HepG2 (cell line): ENCODE measurements at regions not wholly inside any gene's neighbourhood (a gene's known extent, or its start where the extent isn't known, plus 50 kb on each side); places are given as distances from the start of the nearest gene placed in this dataset.

ENCODE experiments used
- ATAC-seq: fragments of 200-7000 bp; cut with Tn5 transposase; 3 replicates; pipeline ENCODE4 v1.9.1; 2020; ENCODE audit warnings: mild to moderate bottlenecking, moderate library complexity
- BruUV-seq: library from RNA; stranded (reverse); fragments of 400-500 nt; replicated peaks from 2 replicates; lab custom pipeline; 2021; lab: Mats Ljungman, UMichigan
- CTCF ChIA-PET: fragments of 300-600 bp; formaldehyde crosslinking; extraction: SDS; loops from one replicate; lab custom pipeline; 2021; ENCODE audit warnings: low total read pairs, inconsistent platforms, low intra/inter-chr PET ratio; lab: Yijun Ruan, JAX
- POLR2A ChIA-PET: fragments of 350-600 bp; sonication (Branson Sonifier 250); formaldehyde crosslinking; loops from one replicate; lab custom pipeline; 2020; ENCODE audit warnings: antibody characterized with exemption, inconsistent platforms; lab: Yijun Ruan, JAX
- DNase-seq: peaks from one replicate; pipeline ENCODE4 v3.0.0-alpha.2; 2015; ENCODE audit warnings: low spot score
- FAIRE-seq: peaks from 3 replicates; lab custom pipeline; 2011; peaks lifted over from hg19 to GRCh38; lab: Jason Lieb, UNC
- H2AFZ ChIP-seq: one replicate; pipeline ENCODE4 v1.6.1; 2011; ENCODE audit warnings: low read length, inconsistent platforms
- H3K27ac ChIP-seq: fragments of 300-600 bp; 3 replicates; pipeline ENCODE4 v1.8.0; 2011; ENCODE audit warnings: mixed run types, mild to moderate bottlenecking, mixed read lengths, low read length, inconsistent platforms; ENCODE audit not compliant: insufficient read depth; ENCODE audit errors: extremely low read length
- H3K27me3 ChIP-seq, 2 experiments: fragments of 200-600 bp in 1 of 2; 2 replicates in 1 of 2; 3 replicates in 1 of 2; pipeline versions ENCODE4 v1.6.0 to v1.8.0; 2011; ENCODE audit warnings: low read length in 2 of 2, mild to moderate bottlenecking in 2 of 2, moderate library complexity in 2 of 2, inconsistent platforms in 1 of 2; ENCODE audit not compliant: insufficient read depth in 2 of 2, control insufficient read depth in 1 of 2
- H3K36me3 ChIP-seq, 2 experiments: fragments of 200-600 bp in 1 of 2; replicated peaks in 1 of 2; 2 replicates in 1 of 2; 3 replicates in 1 of 2; pipeline versions ENCODE4 v1.5.1 to v1.8.0; 2011; ENCODE audit warnings: low read length in 2 of 2, inconsistent platforms in 1 of 2; ENCODE audit not compliant: insufficient read depth in 2 of 2, control insufficient read depth in 1 of 2
- H3K4me1 ChIP-seq: 2 replicates; pipeline ENCODE4 v1.5.1; 2012; ENCODE audit warnings: low read length, inconsistent platforms; ENCODE audit not compliant: insufficient read depth
- H3K4me2 ChIP-seq: 2 replicates; pipeline ENCODE4 v1.6.0; 2011; ENCODE audit warnings: low read depth, low read length, inconsistent platforms
- H3K4me3 ChIP-seq, 3 experiments: fragments of 200-600 bp in 1 of 3; sonication (generic), shearing (Covaris generic) in 1 of 3; replicated peaks in 1 of 3; 2 replicates each; pipeline ENCODE4 v1.5.1; 2011 to 2016; ENCODE audit warnings: low read length in 3 of 3, inconsistent platforms in 2 of 3, low read depth in 2 of 3, mild to moderate bottlenecking in 2 of 3, control low read depth in 1 of 3, mixed read lengths in 1 of 3; ENCODE audit not compliant: insufficient read depth in 1 of 3
- H3K79me2 ChIP-seq: one replicate; pipeline ENCODE4 v1.6.1; 2011; ENCODE audit warnings: low read length, inconsistent platforms; ENCODE audit not compliant: insufficient read depth
- H3K9ac ChIP-seq: 2 replicates; pipeline ENCODE4 v1.6.0; 2011; ENCODE audit warnings: mild to moderate bottlenecking, low read depth, low read length, inconsistent platforms; ENCODE audit not compliant: insufficient read depth
- H3K9me3 ChIP-seq: 2 replicates; pipeline ENCODE4 v1.5.1; 2012; ENCODE audit warnings: mild to moderate bottlenecking, low read length
- H4K20me1 ChIP-seq: 2 replicates; pipeline ENCODE4 v1.6.0; 2011; ENCODE audit warnings: inconsistent platforms, mild to moderate bottlenecking, low read length, moderate library complexity; ENCODE audit not compliant: insufficient read depth
- ATF6 ChIP-seq: sonication (generic); formaldehyde crosslinking; conservative IDR thresholded peaks from 2 replicates; pipeline ENCODE4 v1.4.0; 2020; ENCODE audit warnings: missing genetic modification reagents
- LCORL ChIP-seq, 2 experiments: fragments of 450-650 bp in 1 of 2; sonication (generic) in 1 of 2; formaldehyde crosslinking in 1 of 2; IDR thresholded peaks; 2 replicates each; pipeline versions ENCODE4 v1.5.0 to v1.6.1; 2017 to 2020; ENCODE audit warnings: antibody characterized with exemption in 1 of 2, missing genetic modification reagents in 1 of 2
- NONO ChIP-seq, 2 experiments: fragments of 450-650 bp in 1 of 2; sonication (generic) in 1 of 2; formaldehyde crosslinking in 1 of 2; IDR thresholded peaks in 1 of 2; conservative IDR thresholded peaks in 1 of 2; 2 replicates each; pipeline versions ENCODE4 v1.6.1 to v1.8.0; 2017 to 2022; ENCODE audit warnings: mild to moderate bottlenecking in 1 of 2, missing genetic modification reagents in 1 of 2, moderate library complexity in 1 of 2
- NR2F2 ChIP-seq: IDR thresholded peaks from 2 replicates; pipeline ENCODE4 v1.6.1; 2012; ENCODE audit warnings: low read depth, inconsistent platforms, borderline replicate concordance
- SIX4 ChIP-seq: sonication (generic); formaldehyde crosslinking; IDR thresholded peaks from 2 replicates; pipeline ENCODE4 v1.4.0; 2020; ENCODE audit warnings: missing genetic modification reagents
- TSC22D2 ChIP-seq: sonication (generic); formaldehyde crosslinking; IDR thresholded peaks from 2 replicates; pipeline ENCODE4 v1.5.1; 2020; ENCODE audit warnings: missing genetic modification reagents, mild to moderate bottlenecking, borderline replicate concordance
- ZFY ChIP-seq: sonication (generic); formaldehyde crosslinking; IDR thresholded peaks from 2 replicates; pipeline ENCODE4 v1.4.0; 2020; ENCODE audit warnings: missing genetic modification reagents
- ZNF619 ChIP-seq: sonication (generic); formaldehyde crosslinking; IDR thresholded peaks from 2 replicates; pipeline ENCODE4 v1.4.0; 2020; ENCODE audit warnings: mild to moderate bottlenecking, missing genetic modification reagents
- ZSCAN31 ChIP-seq: sonication (generic); formaldehyde crosslinking; IDR thresholded peaks from 2 replicates; pipeline ENCODE4 v1.5.0; 2020; ENCODE audit warnings: low read depth, mild to moderate bottlenecking, missing genetic modification reagents
- WGBS: methylation state at CpG from one replicate; pipeline ENCODE4 v1.1.6; 2017; ENCODE audit warnings: low lambda C conversion rate; 5-methylcytosine and 5-hydroxymethylcytosine counted together
- in situ Hi-C: cut with HindIII; loops from 2 replicates; pipeline ENCODE4 v1.10.0; 2017; ENCODE audit warnings: low pct_unique_long_range_greater_than_20kb; ENCODE audit not compliant: extremely low pct_ligation_motif_present
- intact Hi-C: fragments of 100-400 bp; cut with micrococcal nuclease; formaldehyde crosslinking; loops from one replicate; pipeline ENCODE4 v1.10.0; 2022; ENCODE audit not compliant: unreplicated experiment

GRCh38 chr4:185885604-185886003, 73.6 kb upstream of the SORBS2 start:
- Histone ChIP-seq H3K36me3 (no peaks in the 10 kb centered on the region), H3K9ac (no peak overlapping the region), H2AFZ (no peak overlapping the region), H3K4me1 (peaks cover 9% of the 10 kb centered on the region), H3K4me3 (no peak overlapping the region), H3K79me2 (no peaks in the 10 kb centered on the region), H4K20me1 (no peaks in the 10 kb centered on the region), H3K27ac (no peak overlapping the region), H3K27me3 (peaks cover 0 to 2% of the 10 kb centered on the region in 2 experiments; a peak in 2 of 5 replicates), H3K9me3 (peaks cover 13% of the 10 kb centered on the region), H3K4me2 (no peak overlapping the region)
- BruUV-seq, result no TSS peak
- DNase-seq (no peak), ATAC-seq (no peak), FAIRE-seq (no peak)
- in situ Hi-C loops (no loop called here), intact Hi-C loops (no loop called here)
- TF ChIP-seq LCORL (IDR thresholded peaks at IDR 0.05) (no peak), LCORL (CRISPR knock-in tag; IDR thresholded peaks at IDR 0.05) (no peak), NR2F2 (no peak), ZFY (CRISPR knock-in tag) (no peak), TSC22D2 (CRISPR knock-in tag) (no peak), NONO (IDR thresholded peaks at IDR 0.05) (no peak), NONO (CRISPR knock-in tag; conservative IDR thresholded peaks at IDR 0.05) (no peak), ZSCAN31 (CRISPR knock-in tag) (no peak), SIX4 (CRISPR knock-in tag) (no peak), ATF6 (CRISPR knock-in tag) (no peak), ZNF619 (CRISPR knock-in tag) (no peak)
- WGBS, result 52% methylated on average over 6 of the region's 6 CpGs
- ChIA-PET CTCF (no interaction called here), POLR2A (no interaction called here)
